ENCODE measurements at regions not wholly inside any gene's neighbourhood (a gene's known extent, or its start where the extent isn't known, plus 50 kb on each side); places are given as distances from the start of the nearest gene placed in this dataset.

GRCh38 chr6:115287467-115287866, 773.2 kb downstream of the FRK start:
- no peak overlapping the region for H3K4me3 ChIP-seq (ENCODE audit: low read depth, low read length)
- DNase-seq (ENCODE audit: low read depth): no peak
- no peak for TF ChIP-seq CTCF (IDR thresholded peaks at IDR 0.05; ENCODE audit: insufficient read depth, low read depth, low read length)

- no peak for DNase-seq (ENCODE audit: low read depth)
- TF ChIP-seq CTCF (IDR thresholded peaks at IDR 0.05; ENCODE audit: insufficient read depth, low read depth, low read length): no peak
- no peak overlapping the region for H3K4me3 ChIP-seq (ENCODE audit: low read depth, low read length)
Measured at GRCh38 chr6:115276881-115277565, 783.7 kb downstream of the FRK start.

- no peak for DNase-seq (ENCODE audit: low read depth)
- TF ChIP-seq CTCF (IDR thresholded peaks at IDR 0.05; ENCODE audit: insufficient read depth, low read depth, low read length): no peak
- no peak overlapping the region for H3K4me3 ChIP-seq (ENCODE audit: low read depth, low read length)
Measured at GRCh38 chr6:115272311-115272710, 788.4 kb downstream of the FRK start.

GRCh38 chr6:115271434-115271833, 789.3 kb downstream of the FRK start:
- no peak for TF ChIP-seq CTCF (IDR thresholded peaks at IDR 0.05; ENCODE audit: insufficient read depth, low read depth, low read length)

GRCh38 chr6:115270953-115271352, 789.7 kb downstream of the FRK start:
- no peak overlapping the region for H3K4me3 ChIP-seq (ENCODE audit: low read depth, low read length)
- TF ChIP-seq CTCF (IDR thresholded peaks at IDR 0.05; ENCODE audit: insufficient read depth, low read depth, low read length): no peak
- no peak for DNase-seq (ENCODE audit: low read depth)

More at GRCh38 chr6:115271434-115271833, 789.3 kb downstream of the FRK start:
- DNase-seq (ENCODE audit: low read depth): no peak
- no peak overlapping the region for H3K4me3 ChIP-seq (ENCODE audit: low read depth, low read length)

GRCh38 chr6:115241373-115241772, 819.3 kb downstream of the FRK start:
- DNase-seq (ENCODE audit: low read depth): no peak
- no peak overlapping the region for H3K4me3 ChIP-seq (ENCODE audit: low read depth, low read length)
- TF ChIP-seq CTCF (IDR thresholded peaks at IDR 0.05; ENCODE audit: insufficient read depth, low read depth, low read length): no peak

GRCh38 chr6:115221198-115221597, 839.5 kb downstream of the FRK start:
- H3K4me3 ChIP-seq (ENCODE audit: low read depth, low read length): no peak overlapping the region
- no peak for TF ChIP-seq CTCF (IDR thresholded peaks at IDR 0.05; ENCODE audit: insufficient read depth, low read depth, low read length)
- DNase-seq (ENCODE audit: low read depth): no peak

Data from fibroblast of villous mesenchyme (primary cell).